SU-DHL-6 (cell line): ENCODE measurements at regions not wholly inside any gene's neighbourhood (a gene's known extent, or its start where the extent isn't known, plus 50 kb on each side); places are given as distances from the start of the nearest gene placed in this dataset.

Experiments used
- CTCF ChIP-seq: fragments of 200-600 bp; sonication (generic); IDR thresholded peaks from one replicate; pipeline ENCODE4 v1.5.1; 2017; ENCODE audit warnings: antibody characterized with exemption, mild to moderate bottlenecking, low read length, moderate library complexity; ENCODE audit not compliant: insufficient read depth, poor library complexity, severe bottlenecking
- EZH2phosphoT487 ChIP-seq: fragments of 200-600 bp; sonication (generic), shearing (Covaris generic); conservative IDR thresholded peaks from 2 replicates; pipeline ENCODE4 v1.6.1; 2018; ENCODE audit warnings: mild to moderate bottlenecking, antibody characterized with exemption, low read length, moderate library complexity, mixed read lengths

GRCh38 chr2:186138845-186139244, 347.2 kb upstream of the ZC3H15 start:
- no peak for TF ChIP-seq CTCF
- TF ChIP-seq EZH2phosphoT487 = no peak
